Heart left ventricle (tissue), 13 donors: ENCODE measurements at regions not wholly inside any gene's neighbourhood (a gene's known extent, or its start where the extent isn't known, plus 50 kb on each side); places are given as distances from the start of the nearest gene placed in this dataset.

Source experiments
- POLR2A ChIP-seq, 2 donors: fragments of 450-650 bp; IDR thresholded peaks; one replicate each; pipeline ENCODE4 v1.6.1; 2017; ENCODE audit warnings: antibody characterized with exemption in 2 of 2, mild to moderate bottlenecking in 2 of 2, moderate library complexity in 2 of 2
- TF ChIP-seq, protein P1 (sequence below), 12 donors: fragments of 200-600 bp; sonication (generic) in 4 of 12; IDR thresholded peaks; one replicate each; pipeline versions ENCODE4 v1.5.0 to v1.8.0; 2018 to 2022; ENCODE audit warnings: antibody characterized with exemption in 12 of 12, mild to moderate bottlenecking in 5 of 12
- donor health status: ischemic (EF 13 %, LVEDD 7.1; RV severe dilation, severe dysfunction).
- donor health status: DM: no; HTN: yes; CAD: no.
- donor health status: DM: no; HTN: no; CAD: no.
- donor health status: ischemic (EF 25% LVEDD 6.9; RV normal size, moderate dysfunction).
- donor health status: ischemic (EF 25% LVEDD 5.7; RV mildly dilated, moderate dysfunction).
- donor health status: ischemic (EF 35%, LVEDD 5.7; RV mildly dilated, moderate dysfunction).
- donor health status: nonischemic (EF 11% LVEDD 7.7; RV severe dilation, severe dysfunction).
- donor health status: DM: yes; HTN: yes; CAD: no.
- donor health status: PGD.
- donor health status: ischemic (EF 29% LVEDD 5.4; RV normal size, mild dysfunction).
- donor health status: nonischemic (EF 23%, LVEDD 6.1; RV moderate dilation, normal function).

DNA sequence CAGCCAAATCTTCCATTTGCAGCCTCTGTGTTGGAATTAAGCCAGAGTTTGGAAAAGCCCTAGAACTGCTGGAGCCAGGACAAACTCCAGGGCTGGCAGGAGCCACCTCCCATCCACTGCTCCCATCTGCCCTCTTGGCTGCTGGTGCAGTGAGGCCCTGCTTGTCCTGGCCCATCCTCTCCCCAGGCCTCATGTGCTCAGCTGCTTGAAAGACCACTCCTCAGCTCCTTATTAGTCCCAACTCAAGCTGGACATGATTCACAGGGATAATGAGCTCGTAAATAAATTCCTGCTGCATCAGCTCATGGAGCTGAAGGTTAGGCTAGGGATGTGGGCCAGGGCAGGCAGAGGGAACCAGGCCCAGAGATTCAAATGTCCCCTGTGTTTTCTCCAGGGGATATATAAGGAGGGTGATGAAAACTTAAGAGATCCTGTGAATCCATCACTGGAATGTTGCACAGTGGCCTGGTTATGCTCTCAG lies 282.8 kb downstream of the RPS24 start:
- TF ChIP-seq, protein P1, sequence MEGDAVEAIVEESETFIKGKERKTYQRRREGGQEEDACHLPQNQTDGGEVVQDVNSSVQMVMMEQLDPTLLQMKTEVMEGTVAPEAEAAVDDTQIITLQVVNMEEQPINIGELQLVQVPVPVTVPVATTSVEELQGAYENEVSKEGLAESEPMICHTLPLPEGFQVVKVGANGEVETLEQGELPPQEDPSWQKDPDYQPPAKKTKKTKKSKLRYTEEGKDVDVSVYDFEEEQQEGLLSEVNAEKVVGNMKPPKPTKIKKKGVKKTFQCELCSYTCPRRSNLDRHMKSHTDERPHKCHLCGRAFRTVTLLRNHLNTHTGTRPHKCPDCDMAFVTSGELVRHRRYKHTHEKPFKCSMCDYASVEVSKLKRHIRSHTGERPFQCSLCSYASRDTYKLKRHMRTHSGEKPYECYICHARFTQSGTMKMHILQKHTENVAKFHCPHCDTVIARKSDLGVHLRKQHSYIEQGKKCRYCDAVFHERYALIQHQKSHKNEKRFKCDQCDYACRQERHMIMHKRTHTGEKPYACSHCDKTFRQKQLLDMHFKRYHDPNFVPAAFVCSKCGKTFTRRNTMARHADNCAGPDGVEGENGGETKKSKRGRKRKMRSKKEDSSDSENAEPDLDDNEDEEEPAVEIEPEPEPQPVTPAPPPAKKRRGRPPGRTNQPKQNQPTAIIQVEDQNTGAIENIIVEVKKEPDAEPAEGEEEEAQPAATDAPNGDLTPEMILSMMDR (IDR thresholded peaks at IDR 0.05) = no peak
- no peak for TF ChIP-seq POLR2A (IDR thresholded peaks at IDR 0.05)
